GM18951 (cell line): ENCODE measurements at regions not wholly inside any gene's neighbourhood (a gene's known extent, or its start where the extent isn't known, plus 50 kb on each side); places are given as distances from the start of the nearest gene placed in this dataset.

ENCODE experiments used
- POLR2A ChIP-seq: IDR thresholded peaks from 4 replicates; pipeline ENCODE4 v1.6.1; 2011; ENCODE audit warnings: mild to moderate bottlenecking; ENCODE audit not compliant: insufficient read length, insufficient read depth; ENCODE audit errors: extremely low read depth
- in situ Hi-C: fragments of 300-500 bp; cut with MboI; formaldehyde crosslinking; loops from one replicate; pipeline ENCODE4 v1.12.0; 2022; ENCODE audit warnings: low sequenced_read_pairs, mixed read lengths, inconsistent platforms; ENCODE audit not compliant: unreplicated experiment

DNA sequence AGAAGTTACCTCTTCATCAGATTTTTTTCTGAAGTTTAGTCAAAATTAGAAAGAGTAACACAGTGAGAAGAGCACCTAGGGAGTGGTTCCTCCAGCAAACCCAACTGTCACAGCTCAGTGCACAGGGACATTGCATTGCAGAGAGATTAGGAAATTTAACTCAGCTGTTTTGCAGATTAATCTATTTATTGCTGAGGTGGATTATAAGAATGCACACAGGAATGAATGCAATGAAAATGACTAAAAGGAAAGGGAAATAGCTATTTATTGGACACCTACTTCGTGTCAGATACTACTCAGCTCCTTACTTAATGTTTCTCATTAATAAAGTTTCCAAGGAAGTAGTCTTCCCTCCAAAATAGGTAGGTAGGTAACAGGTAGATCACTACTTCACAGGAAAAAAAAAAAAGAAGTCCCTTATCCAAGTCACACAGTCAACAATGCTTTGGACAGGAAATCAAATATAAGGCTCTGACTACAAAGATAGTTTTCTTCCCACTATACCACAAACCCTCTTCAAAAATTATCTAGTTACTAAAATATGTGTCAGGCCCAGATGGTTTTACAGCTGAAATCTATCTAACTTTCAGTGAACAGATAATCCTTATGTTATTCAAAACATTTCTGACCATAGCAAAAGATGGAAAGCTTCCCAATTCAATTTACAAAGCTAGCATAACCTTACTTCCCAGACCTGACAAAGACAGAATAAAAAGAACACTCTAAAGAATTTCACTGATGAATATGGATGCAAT is 442.2 kb upstream of the MPDZ start:
- in situ Hi-C loops: no loop called here
- TF ChIP-seq POLR2A: no peak

GRCh38 chr9:13719981-13720676 is 440.6 kb upstream of the MPDZ start:
- no peak for TF ChIP-seq POLR2A
- in situ Hi-C loops: no loop called here

DNA sequence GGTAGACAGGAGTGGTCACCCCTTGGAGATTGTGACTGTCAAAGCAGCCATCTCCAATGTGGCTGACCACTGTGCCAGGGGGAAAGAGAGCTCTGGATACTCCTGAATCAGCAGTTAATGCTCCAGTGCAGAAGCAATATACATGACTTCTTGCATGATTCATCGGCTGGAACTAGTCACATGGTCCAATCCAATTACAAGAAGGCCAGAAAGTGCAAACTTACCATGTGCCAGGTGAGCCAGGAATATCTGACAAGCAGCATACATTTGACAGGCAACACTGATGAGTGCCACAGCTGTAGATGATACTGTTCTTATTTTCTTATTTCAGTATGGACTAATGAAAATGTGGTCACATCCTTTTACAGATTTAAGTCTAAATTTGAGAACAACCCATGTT is 440.0 kb upstream of the MPDZ start:
- TF ChIP-seq POLR2A: no peak
- in situ Hi-C loops: no loop called here

DNA sequence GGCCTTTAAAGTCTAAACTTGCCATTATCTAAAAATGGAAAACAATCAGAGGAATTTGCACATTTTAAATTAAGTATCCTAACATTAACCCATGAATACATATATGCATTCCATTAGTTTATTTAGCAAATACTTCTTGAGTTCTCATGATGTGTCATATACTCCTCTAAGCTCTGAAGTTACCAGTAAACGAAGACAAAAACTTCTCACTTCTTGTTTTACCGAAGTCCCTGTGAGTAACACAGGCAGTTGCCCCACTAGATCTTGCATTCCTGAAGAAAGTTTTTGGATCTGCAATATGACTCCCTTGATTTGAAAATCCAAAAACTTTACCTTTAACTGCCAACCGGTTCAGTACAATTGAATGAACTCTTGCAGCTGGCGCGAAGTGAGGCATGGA is 439.0 kb upstream of the MPDZ start:
- in situ Hi-C loops: no loop called here
- no peak for TF ChIP-seq POLR2A

GRCh38 chr9:13718086-13718485 is 438.6 kb upstream of the MPDZ start:
- in situ Hi-C loops: no loop called here
- no peak for TF ChIP-seq POLR2A

- in situ Hi-C loops: no loop called here
- no peak for TF ChIP-seq POLR2A
Measured at GRCh38 chr9:13717322-13718054, 438.0 kb upstream of the MPDZ start.

DNA sequence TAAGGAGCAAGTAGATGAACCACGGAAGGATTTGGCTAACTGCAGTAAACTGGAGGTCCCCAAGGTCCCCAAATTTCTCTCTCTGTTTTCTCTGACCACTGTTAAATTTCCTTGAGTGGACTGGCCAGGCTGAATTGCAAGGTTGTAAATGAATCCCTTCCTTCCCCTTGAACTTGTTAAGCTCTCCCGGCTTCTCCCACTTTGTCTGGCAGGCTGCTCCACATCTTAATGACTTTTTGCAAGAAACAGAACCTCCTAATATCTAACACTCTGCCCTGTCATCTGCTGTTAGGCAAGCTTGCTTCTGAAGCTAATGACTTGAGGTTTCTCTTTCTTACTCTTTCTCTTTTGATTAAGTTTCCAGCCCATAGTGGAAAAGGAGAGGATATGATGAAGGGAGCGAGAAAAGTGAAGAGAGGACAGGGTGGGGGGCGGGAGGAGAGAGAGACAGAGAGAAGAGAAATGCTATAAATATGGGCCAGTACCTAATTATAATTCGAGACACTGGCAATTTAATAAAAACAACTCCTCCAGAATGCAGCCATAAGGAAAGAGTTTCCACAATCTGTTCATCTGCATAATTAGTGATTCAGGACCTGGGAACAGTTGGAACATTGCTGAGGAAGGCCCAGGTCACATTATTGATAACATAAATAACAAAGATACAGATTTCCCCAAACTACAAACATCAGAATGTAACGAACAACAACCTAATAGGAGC is 437.3 kb upstream of the MPDZ start:
- no peak for TF ChIP-seq POLR2A
- in situ Hi-C loops: no loop called here

GRCh38 chr9:13716090-13716489 is 436.6 kb upstream of the MPDZ start:
- TF ChIP-seq POLR2A: no peak

GRCh38 chr9:13715430-13715829 is 435.9 kb upstream of the MPDZ start:
- in situ Hi-C loops: no loop called here
- TF ChIP-seq POLR2A: no peak

More at GRCh38 chr9:13716090-13716489, 436.6 kb upstream of the MPDZ start:
- in situ Hi-C loops: no loop called here

GRCh38 chr9:13707612-13708576 is 428.4 kb upstream of the MPDZ start:
- in situ Hi-C loops: no loop called here
- TF ChIP-seq POLR2A: no peak

DNA sequence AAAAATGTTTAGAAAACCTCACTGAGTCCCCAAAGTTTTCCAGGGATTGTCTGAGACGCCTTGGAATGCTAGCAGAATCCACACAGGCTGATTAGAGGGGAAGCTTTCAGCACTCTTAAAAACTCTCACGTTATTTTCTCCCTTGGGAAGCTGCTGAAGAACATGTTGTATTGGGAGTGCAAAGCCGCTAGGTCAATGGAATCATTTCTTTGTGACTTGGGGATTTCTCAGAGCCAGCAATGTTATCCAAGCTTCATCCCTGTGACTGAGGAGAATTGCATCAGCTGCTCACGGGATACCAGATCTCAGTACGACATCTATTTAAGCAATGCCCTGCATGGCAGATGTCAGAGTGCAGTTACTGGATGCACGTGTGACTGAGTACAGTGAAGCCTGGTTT is 426.4 kb upstream of the MPDZ start:
- in situ Hi-C loops: no loop called here
- TF ChIP-seq POLR2A: no peak

DNA sequence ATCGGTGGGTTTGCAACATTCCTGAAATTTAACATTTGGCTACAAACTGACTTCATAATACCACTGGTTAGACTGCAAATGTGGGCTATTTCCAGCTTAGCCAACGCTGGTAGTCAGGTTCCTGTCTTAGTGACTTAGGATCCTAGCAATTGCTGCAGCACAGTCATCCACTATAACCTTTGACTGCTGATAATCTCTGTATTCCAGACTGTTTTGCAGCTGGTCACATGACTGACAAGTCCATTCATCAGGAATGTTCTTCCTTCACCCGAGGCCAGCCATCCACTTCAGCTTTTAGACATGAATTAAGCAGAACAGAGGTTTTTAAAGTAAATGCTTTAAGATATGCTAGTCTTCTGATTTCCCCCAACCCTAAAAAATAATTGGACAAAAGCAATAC is 425.9 kb upstream of the MPDZ start:
- in situ Hi-C loops: no loop called here
- TF ChIP-seq POLR2A: no peak
